ENCODE measurements at regions not wholly inside any gene's neighbourhood (a gene's known extent, or its start where the extent isn't known, plus 50 kb on each side); places are given as distances from the start of the nearest gene placed in this dataset.
"Not testable (repeated sequence)": the region's sequence is repeated elsewhere in the genome, so short reads cannot be mapped to it uniquely, and the experiment has no call there.

- no peaks in the 10 kb centered on the region for H3K9me3 ChIP-seq (replicated peaks; ENCODE audit: control insufficient read depth, insufficient read depth, low read length)
- WGBS (ENCODE audit: insufficient coverage, insufficient replicate concordance, low lambda C conversion rate, missing lambda C conversion rate), result 0% methylated on average over 3 of the region's 3 CpGs
- no peak overlapping the region for H2AFZ ChIP-seq (ENCODE audit: control insufficient read depth, low read depth, low read length)
- POLR2A ChIA-PET, result interaction anchor here (0.8 kb wide), 1 partner anchor 39 kb away, joined by 3 read pairs; no protein-coding TSS in a partner anchor
- ATAC-seq (no peak), FAIRE-seq (no peak), DNase-seq (ENCODE audit: low read depth, low spot score) (no peak)
- CTCF ChIA-PET, result no interaction called here
- no peak for TF ChIP-seq MYB (IDR thresholded peaks at IDR 0.05; ENCODE audit: borderline replicate concordance, low read depth, low read length)
- no peak for TF ChIP-seq CEBPZ (IDR thresholded peaks at IDR 0.05; ENCODE audit: low read depth, low read length)
- no peak for TF ChIP-seq SIN3A (IDR thresholded peaks at IDR 0.05; ENCODE audit: low read depth, low read length)
- no peak for TF ChIP-seq MEF2A (IDR thresholded peaks at IDR 0.05; ENCODE audit: insufficient read depth, low read depth, low read length)
- TF ChIP-seq POLR2AphosphoS5 (IDR thresholded peaks at IDR 0.05; ENCODE audit: low read length), result no peak
- no peak for TF ChIP-seq TCF3 (IDR thresholded peaks at IDR 0.05; ENCODE audit: borderline replicate concordance, insufficient read depth, low read depth, low read length)
- TF ChIP-seq EP300 (IDR thresholded peaks at IDR 0.05; ENCODE audit: borderline replicate concordance in 1 of 2, control insufficient read depth in 1 of 2, low read depth in 2 of 2, low read length in 2 of 2), result no peak
- no peak for TF ChIP-seq NKRF (conservative IDR thresholded peaks at IDR 0.05)
- TF ChIP-seq ZNF24 (IDR thresholded peaks at IDR 0.05), result no peak
- no peak for TF ChIP-seq SIX5 (IDR thresholded peaks at IDR 0.05; ENCODE audit: low read depth, low read length, severe bottlenecking)
- no peak for TF ChIP-seq BRCA1 (IDR thresholded peaks at IDR 0.05; ENCODE audit: low read depth, low read length)
- no peak for TF ChIP-seq IKZF1 (conservative IDR thresholded peaks at IDR 0.05)
- H3K27ac ChIP-seq (ENCODE audit: control insufficient read depth, insufficient read depth), result no peak overlapping the region
- SMC1A ChIA-PET (ENCODE audit: uncharacterized antibody, unreplicated experiment), result no interaction called here
- no peaks in the 10 kb centered on the region for H3K79me2 ChIP-seq (ENCODE audit: control insufficient read depth, insufficient read depth, low read length)
- no peaks in the 10 kb centered on the region for H4K20me1 ChIP-seq (ENCODE audit: control insufficient read depth, insufficient read depth)
- intact Hi-C loops (cut with micrococcal nuclease; ENCODE audit: unreplicated experiment) (no loop called here), in situ Hi-C loops (cut with MboI) (no loop called here)
- H3K4me3 ChIP-seq, result no peak overlapping the region
- H3K4me2 ChIP-seq (ENCODE audit: control insufficient read depth, insufficient read depth), result no peak overlapping the region
- H3K4me1 ChIP-seq (ENCODE audit: control insufficient read depth, insufficient read depth, low read length), result no peaks in the 10 kb centered on the region
- no TSS peak for BruUV-seq (replicated peaks)
- H3K9ac ChIP-seq (ENCODE audit: control insufficient read depth, insufficient read depth, low read length), result no peak overlapping the region
- no peaks in the 10 kb centered on the region for H3K27me3 ChIP-seq (replicated peaks in 1 of 2; ENCODE audit: control insufficient read depth in 2 of 2, insufficient read depth in 2 of 2, low read length in 1 of 2)
- RAD21 ChIA-PET (ENCODE audit: unreplicated experiment), result no interaction called here
- no peaks in the 10 kb centered on the region for H3K36me3 ChIP-seq (ENCODE audit: control insufficient read depth in 2 of 2, insufficient read depth in 2 of 2, low read length in 1 of 2)
Observed at GRCh38 chr7:84735011-84735410, 451.8 kb downstream of the SEMA3D start.

- H3K9ac ChIP-seq (ENCODE audit: control insufficient read depth, insufficient read depth, low read length); H4K20me1 ChIP-seq (ENCODE audit: control insufficient read depth, insufficient read depth); intact Hi-C loops (cut with micrococcal nuclease; ENCODE audit: unreplicated experiment); H3K27ac ChIP-seq (ENCODE audit: control insufficient read depth, insufficient read depth); H3K4me3 ChIP-seq; H3K9me3 ChIP-seq (replicated peaks; ENCODE audit: control insufficient read depth, insufficient read depth, low read length); RAD21 ChIA-PET (ENCODE audit: unreplicated experiment); H3K4me1 ChIP-seq (ENCODE audit: control insufficient read depth, insufficient read depth, low read length); DNase-seq (ENCODE audit: low read depth, low spot score); H3K27me3 ChIP-seq (replicated peaks in 1 of 2; ENCODE audit: control insufficient read depth in 2 of 2, insufficient read depth in 2 of 2, low read length in 1 of 2); H3K36me3 ChIP-seq (ENCODE audit: control insufficient read depth in 2 of 2, insufficient read depth in 2 of 2, low read length in 1 of 2); SMC1A ChIA-PET (ENCODE audit: uncharacterized antibody, unreplicated experiment); in situ Hi-C loops (cut with MboI); H2AFZ ChIP-seq (ENCODE audit: control insufficient read depth, low read depth, low read length); H3K79me2 ChIP-seq (ENCODE audit: control insufficient read depth, insufficient read depth, low read length); FAIRE-seq; H3K4me2 ChIP-seq (ENCODE audit: control insufficient read depth, insufficient read depth); POLR2A ChIA-PET; ATAC-seq; BruUV-seq (replicated peaks): not testable (repeated sequence)
- CTCF ChIA-PET, result interaction anchor here (0.6 to 0.7 kb wide), 2 partner anchors 54 to 87 kb away, joined by 3 read pairs; no protein-coding TSS in a partner anchor
- WGBS (ENCODE audit: insufficient coverage, insufficient replicate concordance, low lambda C conversion rate, missing lambda C conversion rate), result 22% methylated on average over 2 of the region's 2 CpGs
Observed at GRCh38 chr7:84733976-84734375, 452.9 kb downstream of the SEMA3D start.

Data from GM12878 (cell line).